Mesendoderm (in vitro differentiated cells): ENCODE measurements at regions not wholly inside any gene's neighbourhood (a gene's known extent, or its start where the extent isn't known, plus 50 kb on each side); places are given as distances from the start of the nearest gene placed in this dataset.

Source experiments
- DNase-seq: peaks from one replicate; pipeline ENCODE4 v3.0.0; 2013
- H2AK5ac ChIP-seq: 2 replicates; pipeline ENCODE4 v1.6.1; 2013; ENCODE audit warnings: low read length, inconsistent platforms
- H2BK120ac ChIP-seq: 2 replicates; pipeline ENCODE4 v1.6.1; 2013; ENCODE audit warnings: low read depth, mild to moderate bottlenecking, low read length, moderate library complexity, mixed read lengths
- H2BK15ac ChIP-seq: replicated peaks from 2 replicates; pipeline ENCODE4 v1.6.1; 2013; ENCODE audit warnings: low read depth, mild to moderate bottlenecking, moderate library complexity
- H2BK5ac ChIP-seq: 2 replicates; pipeline ENCODE4 v1.6.1; 2013; ENCODE audit warnings: low read length, inconsistent platforms
- H3K18ac ChIP-seq: 2 replicates; pipeline ENCODE4 v1.6.1; 2013; ENCODE audit warnings: mild to moderate bottlenecking, low read length, mixed read lengths
- H3K23ac ChIP-seq: one replicate; pipeline ENCODE4 v1.6.1; 2013; ENCODE audit warnings: low read length
- H3K27ac ChIP-seq: 2 replicates; pipeline ENCODE4 v1.5.1; 2013; ENCODE audit warnings: low read depth, mild to moderate bottlenecking, inconsistent platforms, low read length, moderate library complexity
- H3K27me3 ChIP-seq: 2 replicates; pipeline ENCODE4 v1.6.1; 2013; ENCODE audit warnings: low read length, control low read depth, mild to moderate bottlenecking, inconsistent platforms; ENCODE audit not compliant: insufficient read depth, poor library complexity
- H3K36me3 ChIP-seq: 2 replicates; pipeline ENCODE4 v1.6.1; 2013; ENCODE audit warnings: low read length, inconsistent platforms; ENCODE audit not compliant: control insufficient read depth, insufficient read depth
- H3K4ac ChIP-seq: one replicate; pipeline ENCODE4 v1.6.1; 2013; ENCODE audit warnings: low read depth, mild to moderate bottlenecking, low read length, moderate library complexity
- H3K4me1 ChIP-seq: 2 replicates; pipeline ENCODE4 v1.6.1; 2013; ENCODE audit warnings: low read depth, low read length, inconsistent platforms; ENCODE audit not compliant: control insufficient read depth
- H3K4me2 ChIP-seq: 2 replicates; pipeline ENCODE4 v1.6.1; 2013; ENCODE audit warnings: low read length
- H3K4me3 ChIP-seq: 2 replicates; pipeline ENCODE4 v1.5.1; 2013; ENCODE audit warnings: mild to moderate bottlenecking, low read length
- H3K56ac ChIP-seq: one replicate; pipeline ENCODE4 v1.6.1; 2013; ENCODE audit warnings: low read length
- H3K79me1 ChIP-seq: 2 replicates; pipeline ENCODE4 v1.6.1; 2013; ENCODE audit warnings: low read length, inconsistent platforms
- H3K79me2 ChIP-seq: 2 replicates; pipeline ENCODE4 v1.6.1; 2013; ENCODE audit warnings: mild to moderate bottlenecking, low read length; ENCODE audit not compliant: control insufficient read depth, insufficient read depth
- H3K9ac ChIP-seq: 2 replicates; pipeline ENCODE4 v1.6.1; 2013; ENCODE audit warnings: low read length, inconsistent platforms
- H4K5ac ChIP-seq: one replicate; pipeline ENCODE4 v1.6.1; 2013; ENCODE audit warnings: low read length
- H4K8ac ChIP-seq: one replicate; pipeline ENCODE4 v1.6.1; 2013; ENCODE audit warnings: low read depth, mild to moderate bottlenecking, control low read depth, low read length, moderate library complexity
- WGBS: extraction: QIAGEN DNeasy Blood & Tissue Kit; methylation state at CpG from one replicate; pipeline ENCODE4 v1.1.7; 2013; ENCODE audit warnings: low lambda C conversion rate, missing lambda C conversion rate; ENCODE audit not compliant: insufficient coverage; ENCODE audit errors: extremely low coverage; 5-methylcytosine and 5-hydroxymethylcytosine counted together

GRCh38 chr6:167501831-167502385, 177.0 kb downstream of the TTLL2 start:
- Histone ChIP-seq H3K4me3 (no peak overlapping the region), H3K27ac (no peak overlapping the region), H3K9ac (no peak overlapping the region), H2AK5ac (no peak overlapping the region), H3K4me1 (peaks cover 4% of the 10 kb centered on the region), H3K79me1 (no peaks in the 10 kb centered on the region), H3K23ac (no peak overlapping the region), H2BK15ac (no peak overlapping the region), H3K4me2 (no peak overlapping the region), H3K18ac (no peak overlapping the region), H2BK120ac (no peak overlapping the region), H4K5ac (no peak overlapping the region), H3K56ac (no peak overlapping the region), H4K8ac (no peak overlapping the region), H2BK5ac (no peak overlapping the region), H3K79me2 (no peaks in the 10 kb centered on the region), H3K4ac (no peak overlapping the region), H3K27me3 (no peaks in the 10 kb centered on the region), H3K36me3 (no peaks in the 10 kb centered on the region)
- DNase-seq = peak; percentile 67
- whole genome bisulfite sequencing = no CpG with 5 or more reads among the region's 19 CpGs

DNA sequence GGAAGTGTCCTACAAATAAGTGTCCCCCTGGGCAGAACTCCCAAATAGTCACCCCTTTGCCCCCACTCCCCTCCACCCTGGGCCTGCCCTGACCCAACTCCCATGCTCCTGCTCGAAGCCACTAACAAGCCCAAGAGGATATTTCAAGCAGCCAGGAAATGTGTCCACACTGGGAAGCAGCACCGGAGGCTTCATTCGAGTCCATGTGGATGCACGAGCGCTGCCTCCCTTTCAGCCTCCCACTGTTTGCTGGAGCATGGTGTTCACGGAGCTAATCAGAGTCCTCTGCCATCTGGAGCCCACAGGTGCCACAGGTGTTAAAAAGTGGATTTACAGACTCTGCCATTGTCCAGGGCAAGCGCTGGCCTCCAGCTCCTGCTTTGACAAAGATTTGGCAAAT, 177.6 kb downstream of the TTLL2 start:
- no peak overlapping the region for H2BK15ac ChIP-seq
- no peak overlapping the region for H2BK120ac ChIP-seq
- H3K4me1 ChIP-seq = peaks cover 4% of the 10 kb centered on the region
- DNase-seq = no peak
- H3K4me2 ChIP-seq = no peak overlapping the region
- no peak overlapping the region for H3K56ac ChIP-seq
- H4K8ac ChIP-seq = no peak overlapping the region
- no peak overlapping the region for H3K4ac ChIP-seq
- no peak overlapping the region for H3K18ac ChIP-seq
- no peak overlapping the region for H3K9ac ChIP-seq
- H3K27ac ChIP-seq = no peak overlapping the region
- H4K5ac ChIP-seq = no peak overlapping the region
- H3K79me1 ChIP-seq = no peaks in the 10 kb centered on the region
- no peak overlapping the region for H2BK5ac ChIP-seq
- no peaks in the 10 kb centered on the region for H3K36me3 ChIP-seq
- no peak overlapping the region for H3K23ac ChIP-seq
- no peak overlapping the region for H3K4me3 ChIP-seq
- no peaks in the 10 kb centered on the region for H3K79me2 ChIP-seq
- no peaks in the 10 kb centered on the region for H3K27me3 ChIP-seq
- no peak overlapping the region for H2AK5ac ChIP-seq
- no CpG with 5 or more reads among the region's 7 CpGs for WGBS

GRCh38 chr6:167504385-167504961, 179.6 kb downstream of the TTLL2 start:
- H4K5ac ChIP-seq = no peak overlapping the region
- H3K4ac ChIP-seq = no peak overlapping the region
- no peak overlapping the region for H2AK5ac ChIP-seq
- no CpG with 5 or more reads among the region's 6 CpGs for WGBS
- H3K79me2 ChIP-seq = no peaks in the 10 kb centered on the region
- DNase-seq = no peak
- H2BK15ac ChIP-seq = no peak overlapping the region
- H2BK5ac ChIP-seq = no peak overlapping the region
- no peaks in the 10 kb centered on the region for H3K27me3 ChIP-seq
- no peak overlapping the region for H3K23ac ChIP-seq
- no peaks in the 10 kb centered on the region for H3K36me3 ChIP-seq
- H3K79me1 ChIP-seq = no peaks in the 10 kb centered on the region
- no peak overlapping the region for H3K4me2 ChIP-seq
- no peak overlapping the region for H3K9ac ChIP-seq
- H3K4me3 ChIP-seq = no peak overlapping the region
- H3K56ac ChIP-seq = no peak overlapping the region
- H4K8ac ChIP-seq = no peak overlapping the region
- H3K27ac ChIP-seq = no peak overlapping the region
- H2BK120ac ChIP-seq = no peak overlapping the region
- no peak overlapping the region for H3K18ac ChIP-seq
- H3K4me1 ChIP-seq = peaks cover 4% of the 10 kb centered on the region

- no peak overlapping the region for H3K9ac ChIP-seq
- no peaks in the 10 kb centered on the region for H3K27me3 ChIP-seq
- H3K56ac ChIP-seq = no peak overlapping the region
- H3K27ac ChIP-seq = no peak overlapping the region
- H3K36me3 ChIP-seq = no peaks in the 10 kb centered on the region
- H3K79me1 ChIP-seq = no peaks in the 10 kb centered on the region
- no peak overlapping the region for H3K4me2 ChIP-seq
- no peak overlapping the region for H4K8ac ChIP-seq
- WGBS = no CpG with 5 or more reads among the region's 7 CpGs
- H2BK120ac ChIP-seq = no peak overlapping the region
- no peak overlapping the region for H3K23ac ChIP-seq
- H3K4me1 ChIP-seq = peaks cover 4% of the 10 kb centered on the region
- H4K5ac ChIP-seq = no peak overlapping the region
- no peak for DNase-seq
- H2BK15ac ChIP-seq = no peak overlapping the region
- no peak overlapping the region for H3K4ac ChIP-seq
- no peak overlapping the region for H2AK5ac ChIP-seq
- no peak overlapping the region for H2BK5ac ChIP-seq
- no peak overlapping the region for H3K4me3 ChIP-seq
- no peak overlapping the region for H3K18ac ChIP-seq
- no peaks in the 10 kb centered on the region for H3K79me2 ChIP-seq
Measured at GRCh38 chr6:167505199-167505598, 180.3 kb downstream of the TTLL2 start.

- H2BK120ac ChIP-seq = no peak overlapping the region
- H3K79me2 ChIP-seq = no peaks in the 10 kb centered on the region
- H3K27ac ChIP-seq = no peak overlapping the region
- H3K4me1 ChIP-seq = peaks cover 4% of the 10 kb centered on the region
- H3K79me1 ChIP-seq = no peaks in the 10 kb centered on the region
- H3K56ac ChIP-seq = no peak overlapping the region
- no peak overlapping the region for H2BK15ac ChIP-seq
- H3K36me3 ChIP-seq = no peaks in the 10 kb centered on the region
- WGBS = no CpG with 5 or more reads among the region's 13 CpGs
- no peak overlapping the region for H4K5ac ChIP-seq
- no peak for DNase-seq
- no peak overlapping the region for H3K4me2 ChIP-seq
- H3K23ac ChIP-seq = no peak overlapping the region
- no peak overlapping the region for H3K18ac ChIP-seq
- no peak overlapping the region for H3K4ac ChIP-seq
- no peak overlapping the region for H3K4me3 ChIP-seq
- no peak overlapping the region for H2BK5ac ChIP-seq
- no peak overlapping the region for H3K9ac ChIP-seq
- H3K27me3 ChIP-seq = no peaks in the 10 kb centered on the region
- no peak overlapping the region for H2AK5ac ChIP-seq
- H4K8ac ChIP-seq = no peak overlapping the region
Measured at GRCh38 chr6:167505782-167506181, 180.9 kb downstream of the TTLL2 start.
